ENCODE measurements at regions not wholly inside any gene's neighbourhood (a gene's known extent, or its start where the extent isn't known, plus 50 kb on each side); places are given as distances from the start of the nearest gene placed in this dataset.

DNA sequence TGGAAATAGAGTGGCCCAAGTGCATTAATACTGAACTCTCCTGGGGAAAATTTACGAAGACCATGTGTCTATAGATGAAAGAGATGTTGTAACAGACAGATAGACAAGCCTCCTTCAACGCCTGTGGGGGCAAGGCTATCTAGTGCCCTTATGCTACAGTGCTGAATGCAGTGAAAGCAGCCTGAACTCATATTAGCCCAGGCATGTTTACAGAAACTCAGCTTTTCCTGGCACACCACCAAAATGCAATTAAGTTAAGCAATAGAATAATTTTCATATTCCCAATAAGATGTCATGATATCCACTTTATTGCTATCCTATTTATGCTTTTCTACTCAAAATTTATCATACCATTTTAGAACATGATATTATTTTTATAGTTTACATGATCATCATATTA is 277.0 kb downstream of the DIRAS2 start:
- no peak overlapping the region for H3K9ac ChIP-seq (ENCODE audit: low read length)
- H3K9me2 ChIP-seq (ENCODE audit: insufficient read depth, low read length) = no peaks in the 10 kb centered on the region
- no peak overlapping the region for H3K4me3 ChIP-seq (ENCODE audit: low read length)
- no peaks in the 10 kb centered on the region for H3K9me3 ChIP-seq (ENCODE audit: low read length)
- no peaks in the 10 kb centered on the region for H3K36me3 ChIP-seq (ENCODE audit: insufficient read depth, low read length)
- H3K27me3 ChIP-seq (ENCODE audit: insufficient read depth, low read depth, low read length) = no peaks in the 10 kb centered on the region
- H3K4me2 ChIP-seq (ENCODE audit: low read length) = no peak overlapping the region
- no peaks in the 10 kb centered on the region for H3F3A ChIP-seq (ENCODE audit: insufficient read depth, low read length, poor library complexity, severe bottlenecking)
- no peaks in the 10 kb centered on the region for H4K20me1 ChIP-seq (ENCODE audit: insufficient read depth)
- H2AFZ ChIP-seq (ENCODE audit: low read depth, low read length) = no peak overlapping the region
- H3K27ac ChIP-seq (ENCODE audit: low read length) = no peak overlapping the region
- no peaks in the 10 kb centered on the region for H3K79me2 ChIP-seq (replicated peaks; ENCODE audit: insufficient read depth, low read length)
- TF ChIP-seq, protein P1, sequence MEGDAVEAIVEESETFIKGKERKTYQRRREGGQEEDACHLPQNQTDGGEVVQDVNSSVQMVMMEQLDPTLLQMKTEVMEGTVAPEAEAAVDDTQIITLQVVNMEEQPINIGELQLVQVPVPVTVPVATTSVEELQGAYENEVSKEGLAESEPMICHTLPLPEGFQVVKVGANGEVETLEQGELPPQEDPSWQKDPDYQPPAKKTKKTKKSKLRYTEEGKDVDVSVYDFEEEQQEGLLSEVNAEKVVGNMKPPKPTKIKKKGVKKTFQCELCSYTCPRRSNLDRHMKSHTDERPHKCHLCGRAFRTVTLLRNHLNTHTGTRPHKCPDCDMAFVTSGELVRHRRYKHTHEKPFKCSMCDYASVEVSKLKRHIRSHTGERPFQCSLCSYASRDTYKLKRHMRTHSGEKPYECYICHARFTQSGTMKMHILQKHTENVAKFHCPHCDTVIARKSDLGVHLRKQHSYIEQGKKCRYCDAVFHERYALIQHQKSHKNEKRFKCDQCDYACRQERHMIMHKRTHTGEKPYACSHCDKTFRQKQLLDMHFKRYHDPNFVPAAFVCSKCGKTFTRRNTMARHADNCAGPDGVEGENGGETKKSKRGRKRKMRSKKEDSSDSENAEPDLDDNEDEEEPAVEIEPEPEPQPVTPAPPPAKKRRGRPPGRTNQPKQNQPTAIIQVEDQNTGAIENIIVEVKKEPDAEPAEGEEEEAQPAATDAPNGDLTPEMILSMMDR (IDR thresholded peaks at IDR 0.05; ENCODE audit: poor library complexity, severe bottlenecking) = no peak
- no peak for TF ChIP-seq RAD21 (conservative IDR thresholded peaks at IDR 0.05)
- TF ChIP-seq POLR2AphosphoS5 (IDR thresholded peaks at IDR 0.05) = no peak
- no peak for TF ChIP-seq SMC3 (conservative IDR thresholded peaks at IDR 0.05; ENCODE audit: poor library complexity)
- no peak for TF ChIP-seq TAF1 (IDR thresholded peaks at IDR 0.05; ENCODE audit: low read depth)
- no peak for TF ChIP-seq EP300 (conservative IDR thresholded peaks at IDR 0.05; ENCODE audit: poor library complexity, severe bottlenecking)
- TF ChIP-seq, protein P2, sequence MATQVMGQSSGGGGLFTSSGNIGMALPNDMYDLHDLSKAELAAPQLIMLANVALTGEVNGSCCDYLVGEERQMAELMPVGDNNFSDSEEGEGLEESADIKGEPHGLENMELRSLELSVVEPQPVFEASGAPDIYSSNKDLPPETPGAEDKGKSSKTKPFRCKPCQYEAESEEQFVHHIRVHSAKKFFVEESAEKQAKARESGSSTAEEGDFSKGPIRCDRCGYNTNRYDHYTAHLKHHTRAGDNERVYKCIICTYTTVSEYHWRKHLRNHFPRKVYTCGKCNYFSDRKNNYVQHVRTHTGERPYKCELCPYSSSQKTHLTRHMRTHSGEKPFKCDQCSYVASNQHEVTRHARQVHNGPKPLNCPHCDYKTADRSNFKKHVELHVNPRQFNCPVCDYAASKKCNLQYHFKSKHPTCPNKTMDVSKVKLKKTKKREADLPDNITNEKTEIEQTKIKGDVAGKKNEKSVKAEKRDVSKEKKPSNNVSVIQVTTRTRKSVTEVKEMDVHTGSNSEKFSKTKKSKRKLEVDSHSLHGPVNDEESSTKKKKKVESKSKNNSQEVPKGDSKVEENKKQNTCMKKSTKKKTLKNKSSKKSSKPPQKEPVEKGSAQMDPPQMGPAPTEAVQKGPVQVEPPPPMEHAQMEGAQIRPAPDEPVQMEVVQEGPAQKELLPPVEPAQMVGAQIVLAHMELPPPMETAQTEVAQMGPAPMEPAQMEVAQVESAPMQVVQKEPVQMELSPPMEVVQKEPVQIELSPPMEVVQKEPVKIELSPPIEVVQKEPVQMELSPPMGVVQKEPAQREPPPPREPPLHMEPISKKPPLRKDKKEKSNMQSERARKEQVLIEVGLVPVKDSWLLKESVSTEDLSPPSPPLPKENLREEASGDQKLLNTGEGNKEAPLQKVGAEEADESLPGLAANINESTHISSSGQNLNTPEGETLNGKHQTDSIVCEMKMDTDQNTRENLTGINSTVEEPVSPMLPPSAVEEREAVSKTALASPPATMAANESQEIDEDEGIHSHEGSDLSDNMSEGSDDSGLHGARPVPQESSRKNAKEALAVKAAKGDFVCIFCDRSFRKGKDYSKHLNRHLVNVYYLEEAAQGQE (IDR thresholded peaks at IDR 0.05; ENCODE audit: borderline replicate concordance) = no peak
- no peak for TF ChIP-seq MXI1 (conservative IDR thresholded peaks at IDR 0.05; ENCODE audit: poor library complexity, severe bottlenecking)
- no peak for TF ChIP-seq EZH2 (IDR thresholded peaks at IDR 0.05; ENCODE audit: borderline replicate concordance, insufficient read depth, low read length, poor library complexity, severe bottlenecking)

DNA sequence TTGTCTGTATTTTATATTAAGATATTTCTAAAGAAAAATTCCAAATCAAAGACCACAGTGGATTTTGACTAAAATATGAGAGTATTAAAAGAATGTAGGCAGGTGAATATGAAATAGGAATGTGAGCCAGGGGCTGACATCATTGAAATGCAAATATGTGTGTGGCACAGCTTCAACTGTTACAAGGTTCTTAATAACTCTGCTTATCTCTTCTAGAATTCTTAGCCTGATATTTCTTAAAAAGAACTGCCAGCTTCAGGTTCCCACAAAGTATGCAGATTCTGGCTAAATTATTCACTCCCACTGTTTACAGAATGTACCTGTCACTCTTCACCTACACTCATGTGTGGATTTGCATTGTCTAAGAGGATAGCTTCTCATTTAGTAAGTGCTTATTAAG is 274.4 kb downstream of the DIRAS2 start:
- Histone ChIP-seq H3K9me2 (ENCODE audit: insufficient read depth, low read length) (no peaks in the 10 kb centered on the region), H3K9me3 (ENCODE audit: low read length) (no peaks in the 10 kb centered on the region), H3K9ac (ENCODE audit: low read length) (no peak overlapping the region), H3K79me2 (replicated peaks; ENCODE audit: insufficient read depth, low read length) (no peaks in the 10 kb centered on the region), H3K4me2 (ENCODE audit: low read length) (no peak overlapping the region), H3K27me3 (ENCODE audit: insufficient read depth, low read depth, low read length) (no peaks in the 10 kb centered on the region), H4K20me1 (ENCODE audit: insufficient read depth) (no peaks in the 10 kb centered on the region), H3F3A (ENCODE audit: insufficient read depth, low read length, poor library complexity, severe bottlenecking) (no peaks in the 10 kb centered on the region), H2AFZ (ENCODE audit: low read depth, low read length) (no peak overlapping the region), H3K36me3 (ENCODE audit: insufficient read depth, low read length) (no peaks in the 10 kb centered on the region), H3K27ac (ENCODE audit: low read length) (peak overlapping the region; percentile 36), H3K4me3 (ENCODE audit: low read length) (no peak overlapping the region)
- TF ChIP-seq RAD21 (conservative IDR thresholded peaks at IDR 0.05) (no peak), EP300 (conservative IDR thresholded peaks at IDR 0.05; ENCODE audit: poor library complexity, severe bottlenecking) (no peak), EZH2 (IDR thresholded peaks at IDR 0.05; ENCODE audit: borderline replicate concordance, insufficient read depth, low read length, poor library complexity, severe bottlenecking) (no peak), SMC3 (conservative IDR thresholded peaks at IDR 0.05; ENCODE audit: poor library complexity) (no peak), POLR2AphosphoS5 (IDR thresholded peaks at IDR 0.05) (no peak), TAF1 (IDR thresholded peaks at IDR 0.05; ENCODE audit: low read depth) (no peak), MXI1 (conservative IDR thresholded peaks at IDR 0.05; ENCODE audit: poor library complexity, severe bottlenecking) (no peak)
- TF ChIP-seq, protein P1 (IDR thresholded peaks at IDR 0.05; ENCODE audit: poor library complexity, severe bottlenecking) = no peak
- TF ChIP-seq, protein P2 (IDR thresholded peaks at IDR 0.05; ENCODE audit: borderline replicate concordance) = no peak
